ENCODE measurements at regions not wholly inside any gene's neighbourhood (a gene's known extent, or its start where the extent isn't known, plus 50 kb on each side); places are given as distances from the start of the nearest gene placed in this dataset.

DNA sequence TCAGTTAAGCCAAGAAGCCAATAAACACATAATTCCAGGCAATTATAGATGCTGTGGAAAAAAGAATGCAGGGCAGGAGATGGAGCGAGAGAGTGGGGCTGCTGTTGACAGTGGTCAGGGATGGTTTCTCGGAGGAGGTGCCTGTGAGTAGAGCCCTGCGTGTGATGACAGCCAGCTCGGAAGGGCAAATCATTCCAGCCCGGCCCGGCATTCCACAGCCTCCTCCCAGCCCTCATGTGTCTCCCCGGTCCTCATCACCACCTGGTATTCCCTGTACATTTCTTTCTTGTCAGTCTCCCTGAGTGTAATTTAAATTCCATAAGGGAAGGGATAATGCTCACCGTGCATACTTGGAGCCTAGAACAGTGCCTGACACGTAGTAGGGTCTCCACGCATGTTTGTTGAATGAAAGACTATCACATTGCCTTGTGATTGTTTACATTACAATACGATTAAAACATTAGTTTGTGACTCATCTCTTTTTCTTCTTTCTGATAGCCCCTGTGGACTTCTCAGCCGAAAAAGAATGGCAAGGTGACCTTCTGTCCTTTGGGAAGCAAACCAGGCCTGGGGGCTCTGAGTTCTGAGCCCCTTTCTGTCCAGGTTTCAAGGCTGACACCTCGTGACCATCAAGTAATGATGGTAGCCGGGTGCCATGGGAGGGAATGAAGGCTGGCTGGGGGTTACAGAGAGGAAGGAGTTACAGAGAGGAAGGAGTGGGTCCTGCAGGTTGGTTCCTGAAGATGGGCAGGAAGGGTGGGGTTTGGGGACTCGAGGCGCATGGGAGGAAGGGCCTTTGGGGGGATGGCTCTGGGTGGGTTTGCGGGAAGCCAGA is 379.5 kb upstream of the SULF2 start:
- Mint-ChIP-seq H3K4me1 (ENCODE audit: low read depth) (no peaks in the 10 kb centered on the region), H3K36me3 (ENCODE audit: low read depth) (no peaks in the 10 kb centered on the region)

DNA sequence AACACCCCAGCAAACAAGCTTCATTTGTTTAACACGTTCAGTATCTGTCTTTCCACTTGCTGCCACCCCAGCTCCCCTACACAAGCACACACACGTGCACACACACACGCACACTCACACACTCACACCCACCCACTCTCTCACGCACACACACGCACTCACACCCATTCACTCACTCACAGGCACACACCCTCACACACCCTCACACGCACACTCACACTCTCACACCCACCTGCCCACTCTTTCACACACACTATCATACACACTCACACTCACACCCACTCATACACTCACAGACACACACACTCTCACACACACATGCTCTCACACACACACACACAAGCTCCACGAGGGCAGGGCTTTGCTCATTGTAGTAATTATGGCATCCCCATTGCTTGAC is 378.8 kb upstream of the SULF2 start:
- Mint-ChIP-seq H3K27ac (no peak overlapping the region), H3K4me3 (no peak overlapping the region), H3K36me3 (ENCODE audit: low read depth) (no peaks in the 10 kb centered on the region), H3K9me3 (no peaks in the 10 kb centered on the region), H3K27me3 (ENCODE audit: low read depth) (peaks cover 4% of the 10 kb centered on the region), H3K4me1 (ENCODE audit: low read depth) (no peaks in the 10 kb centered on the region)

More for the DNA sequence above, 379.5 kb upstream of the SULF2 start:
- Mint-ChIP-seq H3K27me3 (ENCODE audit: low read depth) (peaks cover 5% of the 10 kb centered on the region), H3K4me3 (no peak overlapping the region), H3K27ac (no peak overlapping the region), H3K9me3 (no peaks in the 10 kb centered on the region)

DNA sequence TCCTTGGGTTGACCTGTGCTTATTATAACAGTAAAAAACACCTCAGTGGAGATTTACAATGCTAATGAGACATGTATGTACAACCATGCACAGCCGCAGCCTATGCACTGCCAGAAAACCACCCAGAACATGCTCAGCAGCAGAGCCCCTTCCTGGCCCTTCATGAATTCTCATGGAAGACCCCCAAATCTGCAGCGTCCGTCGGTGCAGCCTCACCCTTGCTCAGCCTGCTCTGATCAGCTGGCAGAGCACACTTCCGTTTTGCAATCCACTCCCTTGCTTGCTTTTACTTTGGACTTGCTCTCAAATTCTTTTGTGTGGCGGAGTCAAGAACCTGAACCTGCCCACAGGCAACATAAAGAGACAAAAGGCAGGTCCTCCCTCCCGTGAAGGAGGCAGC is 378.2 kb upstream of the SULF2 start:
- H3K36me3 Mint-ChIP-seq (ENCODE audit: low read depth): no peaks in the 10 kb centered on the region
- H3K27me3 Mint-ChIP-seq (ENCODE audit: low read depth): peaks cover 6% of the 10 kb centered on the region
- no peak overlapping the region for H3K4me3 Mint-ChIP-seq
- H3K27ac Mint-ChIP-seq: no peak overlapping the region
- no peaks in the 10 kb centered on the region for H3K9me3 Mint-ChIP-seq
- no peaks in the 10 kb centered on the region for H3K4me1 Mint-ChIP-seq (ENCODE audit: low read depth)

DNA sequence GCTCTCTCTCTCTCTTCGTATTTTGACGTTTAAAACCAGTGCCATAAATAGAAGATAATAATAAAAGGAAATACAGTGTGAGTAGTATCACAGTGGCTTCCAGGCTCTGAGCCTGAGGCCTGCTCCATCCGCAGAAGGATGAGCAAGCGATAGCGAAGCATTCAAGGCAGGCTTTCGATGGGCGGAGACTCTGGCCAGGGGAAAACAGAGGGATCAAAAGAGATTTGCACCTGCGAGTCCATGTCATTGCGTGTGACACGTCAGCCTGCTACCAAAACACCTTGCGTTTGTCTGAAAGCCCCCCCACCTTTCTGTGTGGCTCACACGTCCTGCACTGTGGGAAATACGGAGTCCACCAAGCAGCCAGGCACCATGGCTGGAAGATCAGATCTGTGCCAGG is 377.3 kb upstream of the SULF2 start:
- Mint-ChIP-seq H3K27ac (no peak overlapping the region), H3K4me3 (no peak overlapping the region), H3K4me1 (ENCODE audit: low read depth) (no peaks in the 10 kb centered on the region)

DNA sequence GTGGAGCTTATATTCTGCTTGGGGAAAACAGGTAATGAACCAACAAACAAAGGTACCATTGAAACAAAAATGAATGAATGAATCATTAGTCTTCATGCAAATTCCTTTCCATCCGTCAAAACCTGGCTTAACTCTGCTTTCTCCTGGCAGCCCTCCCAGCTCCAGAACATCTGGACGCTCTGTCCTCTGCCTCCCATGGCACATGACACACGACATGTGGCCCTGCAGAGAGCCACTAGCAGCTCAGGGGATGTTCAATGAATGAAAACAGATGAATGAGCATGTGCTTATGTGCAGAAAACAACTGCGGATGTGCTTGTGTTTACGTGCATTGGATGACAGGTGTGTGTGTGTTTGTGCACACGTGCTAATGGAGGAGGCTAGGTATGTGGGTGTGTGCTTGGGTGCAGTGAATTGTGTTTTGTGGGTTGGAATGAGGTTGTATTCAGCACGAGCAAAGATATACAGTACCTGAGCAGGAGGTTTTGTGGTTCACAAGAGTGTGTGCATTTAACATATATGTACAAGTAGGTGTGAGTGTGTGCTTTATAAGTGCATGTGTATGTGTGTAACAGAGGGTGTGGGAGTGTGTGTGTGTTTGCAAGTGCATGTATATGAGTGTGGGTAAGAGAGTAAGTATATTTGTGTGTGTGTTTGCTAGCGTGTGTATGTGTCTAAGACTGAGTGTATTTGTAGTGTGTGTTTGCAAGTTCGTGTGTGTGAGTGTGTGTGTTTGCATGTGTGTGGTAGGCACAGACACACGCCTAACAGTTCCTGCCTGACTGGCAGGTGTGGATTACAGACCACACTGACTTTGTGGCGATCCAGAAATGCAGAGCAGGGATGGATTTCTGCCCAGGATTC is 374.1 kb upstream of the SULF2 start:
- peaks cover 10% of the 10 kb centered on the region for H3K27me3 Mint-ChIP-seq (ENCODE audit: low read depth)

More for the DNA sequence above, 377.3 kb upstream of the SULF2 start:
- no peaks in the 10 kb centered on the region for H3K9me3 Mint-ChIP-seq
- H3K36me3 Mint-ChIP-seq (ENCODE audit: low read depth): no peaks in the 10 kb centered on the region
- H3K27me3 Mint-ChIP-seq (ENCODE audit: low read depth): peaks cover 11% of the 10 kb centered on the region

DNA sequence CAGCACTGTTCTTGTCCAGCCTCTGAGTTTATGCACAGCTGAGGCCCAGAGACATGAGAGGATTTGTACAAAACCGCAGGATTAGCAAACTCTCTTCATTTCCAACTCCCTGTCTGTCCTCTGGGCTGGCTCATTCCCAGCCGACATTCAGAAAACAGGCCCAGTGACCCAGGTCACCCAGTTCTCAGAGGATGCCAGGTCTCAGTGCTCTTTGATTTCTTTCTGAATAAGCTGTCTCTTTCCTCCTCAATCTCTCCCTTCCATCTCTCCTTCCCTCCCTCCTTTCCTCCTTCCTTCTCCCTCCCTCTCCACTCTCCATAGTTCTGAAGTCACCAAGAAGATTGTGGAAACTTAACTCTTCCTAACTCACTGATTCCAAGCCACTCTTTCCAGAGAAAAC is 372.7 kb upstream of the SULF2 start:
- peaks cover 3% of the 10 kb centered on the region for H3K9me3 Mint-ChIP-seq

More for the DNA sequence above, 374.1 kb upstream of the SULF2 start:
- H3K27ac Mint-ChIP-seq: no peak overlapping the region
- H3K36me3 Mint-ChIP-seq (ENCODE audit: low read depth): no peaks in the 10 kb centered on the region
- no peaks in the 10 kb centered on the region for H3K4me1 Mint-ChIP-seq (ENCODE audit: low read depth)
- peaks cover 3% of the 10 kb centered on the region for H3K9me3 Mint-ChIP-seq
- H3K4me3 Mint-ChIP-seq: no peak overlapping the region

DNA sequence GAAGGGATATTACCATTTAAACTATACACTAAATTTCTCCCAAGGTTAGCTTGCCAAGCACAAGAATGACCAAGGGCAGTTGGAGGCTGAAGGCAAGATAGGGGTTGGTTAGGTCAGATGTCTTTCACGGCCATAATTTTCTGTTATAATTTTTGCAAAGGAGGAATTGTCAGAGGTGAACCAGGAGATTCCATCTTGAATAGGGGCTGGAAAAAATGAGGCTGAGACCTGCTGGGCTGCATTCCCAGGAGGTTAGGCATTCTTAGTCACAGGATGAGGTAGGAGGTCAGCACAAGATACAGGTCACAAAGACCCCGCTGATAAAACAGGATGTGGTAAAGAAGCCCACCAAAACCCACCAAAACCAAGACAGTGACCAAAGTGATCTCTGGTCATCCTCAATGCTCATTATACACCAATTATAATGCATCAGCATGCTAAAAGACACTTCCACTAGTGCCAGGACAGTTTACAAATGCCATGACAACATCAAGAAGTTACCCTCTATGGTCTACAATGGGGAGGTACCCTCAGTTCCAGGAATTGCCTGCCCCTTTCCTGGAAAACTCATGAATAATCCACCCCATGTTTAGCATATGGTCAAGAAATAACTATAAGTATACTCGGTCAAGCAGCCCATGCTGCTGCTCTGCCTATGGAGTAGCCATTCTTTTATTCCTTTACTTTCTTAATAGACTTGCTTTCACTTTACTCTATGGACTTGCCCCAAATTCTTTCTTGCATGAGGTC is 371.8 kb upstream of the SULF2 start:
- no peaks in the 10 kb centered on the region for H3K4me1 Mint-ChIP-seq (ENCODE audit: low read depth)
- H3K27me3 Mint-ChIP-seq (ENCODE audit: low read depth): peaks cover 6% of the 10 kb centered on the region
- no peak overlapping the region for H3K4me3 Mint-ChIP-seq
- peaks cover 3% of the 10 kb centered on the region for H3K9me3 Mint-ChIP-seq
- no peak overlapping the region for H3K27ac Mint-ChIP-seq
- no peaks in the 10 kb centered on the region for H3K36me3 Mint-ChIP-seq (ENCODE audit: low read depth)

More for the DNA sequence above, 372.7 kb upstream of the SULF2 start:
- Mint-ChIP-seq H3K36me3 (ENCODE audit: low read depth) (no peaks in the 10 kb centered on the region), H3K4me3 (no peak overlapping the region), H3K4me1 (ENCODE audit: low read depth) (no peaks in the 10 kb centered on the region), H3K27me3 (ENCODE audit: low read depth) (peaks cover 6% of the 10 kb centered on the region), H3K27ac (no peak overlapping the region)

DNA sequence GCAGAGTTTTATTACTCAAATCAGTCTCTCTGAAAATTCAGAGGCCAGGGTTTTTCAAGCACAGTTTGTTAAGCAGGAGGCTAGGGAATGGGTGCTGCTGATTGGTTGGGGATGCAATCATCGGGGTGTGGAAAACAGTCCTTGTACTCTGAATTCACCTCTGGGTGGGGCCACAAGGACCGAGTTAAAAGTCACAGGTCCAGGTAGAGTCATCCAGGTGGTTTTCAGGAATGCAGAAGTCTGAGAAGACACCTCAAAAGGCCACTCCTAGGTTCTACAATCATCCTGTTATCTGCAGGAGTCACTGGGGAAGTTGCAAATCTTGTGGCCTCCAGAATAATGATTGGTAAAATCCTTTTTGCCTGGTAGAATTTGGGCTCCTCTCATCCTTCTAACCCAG is 371.2 kb upstream of the SULF2 start:
- Mint-ChIP-seq H3K27ac (no peak overlapping the region), H3K36me3 (ENCODE audit: low read depth) (no peaks in the 10 kb centered on the region), H3K4me1 (ENCODE audit: low read depth) (no peaks in the 10 kb centered on the region), H3K4me3 (no peak overlapping the region), H3K9me3 (peaks cover 3% of the 10 kb centered on the region), H3K27me3 (ENCODE audit: low read depth) (peaks cover 6% of the 10 kb centered on the region)

DNA sequence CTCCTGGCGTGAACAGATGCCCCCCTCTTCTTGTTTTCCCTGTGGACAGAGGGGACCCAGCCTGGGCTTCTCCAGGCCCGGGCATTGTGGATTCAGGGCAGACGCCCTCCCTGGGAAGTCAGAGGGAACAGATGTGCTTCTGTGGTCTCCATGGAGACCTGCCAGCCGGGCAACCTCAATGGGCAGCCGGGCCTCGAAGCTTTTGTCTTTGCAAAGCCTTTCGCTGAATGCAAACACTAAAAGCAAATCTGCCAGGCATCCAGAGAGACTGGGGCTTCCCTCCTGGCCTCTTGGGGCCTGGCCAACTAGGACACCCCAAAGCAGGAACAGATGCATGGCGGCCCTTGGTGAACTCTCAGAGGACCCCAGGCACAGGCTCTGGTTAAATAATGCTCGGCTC is 370.0 kb upstream of the SULF2 start:
- Mint-ChIP-seq H3K9me3 (peaks cover 3% of the 10 kb centered on the region), H3K4me1 (ENCODE audit: low read depth) (no peaks in the 10 kb centered on the region), H3K4me3 (no peak overlapping the region), H3K36me3 (ENCODE audit: low read depth) (no peaks in the 10 kb centered on the region), H3K27me3 (ENCODE audit: low read depth) (peaks cover 6% of the 10 kb centered on the region), H3K27ac (no peak overlapping the region)

DNA sequence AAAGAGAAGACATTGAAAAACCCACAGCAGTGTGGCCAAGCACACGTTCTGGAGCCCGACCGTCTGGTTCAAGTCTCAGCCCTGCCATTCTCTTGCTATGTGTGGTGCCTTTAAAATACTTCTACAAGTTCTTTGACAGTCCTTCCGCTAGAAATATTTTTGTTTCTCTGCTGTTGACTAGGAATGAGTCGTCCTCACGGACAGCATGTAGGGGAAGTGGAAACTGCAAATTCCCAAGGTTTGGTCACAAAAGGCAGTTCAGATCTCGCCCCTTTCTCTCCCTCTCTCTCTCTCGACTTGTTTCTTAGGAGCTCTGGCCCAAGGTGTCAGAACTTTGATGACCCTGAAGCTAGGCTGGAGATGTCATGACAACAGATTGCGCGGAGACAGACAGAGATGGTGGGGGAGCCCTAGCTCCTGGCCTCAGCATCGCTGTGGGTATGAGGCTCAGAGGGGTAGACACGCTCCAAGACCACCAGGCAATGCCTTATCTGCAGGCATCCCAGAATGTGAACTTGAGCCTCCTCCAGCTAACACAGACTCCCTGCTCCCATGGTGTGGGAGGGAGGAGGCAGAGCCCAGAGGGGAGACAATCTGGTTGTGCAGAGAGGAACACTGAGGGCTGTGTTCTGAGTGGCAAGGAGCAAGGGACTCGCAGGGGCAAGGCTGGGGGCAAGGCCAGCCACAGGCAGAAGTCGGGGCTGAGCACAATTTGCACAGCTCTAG is 368.9 kb upstream of the SULF2 start:
- Mint-ChIP-seq H3K9me3 (peaks cover 3% of the 10 kb centered on the region), H3K4me3 (no peak overlapping the region), H3K4me1 (ENCODE audit: low read depth) (no peaks in the 10 kb centered on the region), H3K36me3 (ENCODE audit: low read depth) (no peaks in the 10 kb centered on the region), H3K27ac (no peak overlapping the region), H3K27me3 (ENCODE audit: low read depth) (peaks cover 6% of the 10 kb centered on the region)

DNA sequence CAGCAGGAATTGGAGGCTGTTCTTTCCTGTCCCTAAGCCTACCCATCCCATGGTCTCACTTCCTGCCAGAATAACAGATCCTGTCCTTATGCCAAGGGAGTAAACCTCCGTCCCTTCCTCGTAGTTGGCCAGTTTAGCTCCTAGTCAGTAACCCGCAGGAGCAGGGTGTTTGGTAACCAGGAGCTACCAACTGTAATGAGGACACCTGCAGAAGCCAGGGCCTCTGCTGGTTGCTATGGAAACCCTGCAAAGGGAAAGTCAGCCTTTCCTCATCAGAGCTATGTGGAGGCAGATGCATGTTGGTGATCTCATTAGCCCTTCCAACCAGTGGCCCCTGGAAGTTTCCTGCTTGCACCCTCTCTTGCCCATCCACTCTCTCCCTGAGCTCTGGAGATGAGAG is 368.2 kb upstream of the SULF2 start:
- Mint-ChIP-seq H3K27me3 (ENCODE audit: low read depth) (peaks cover 5% of the 10 kb centered on the region), H3K36me3 (ENCODE audit: low read depth) (no peaks in the 10 kb centered on the region), H3K4me3 (no peak overlapping the region), H3K27ac (no peak overlapping the region), H3K9me3 (peaks cover 3% of the 10 kb centered on the region), H3K4me1 (ENCODE audit: low read depth) (no peaks in the 10 kb centered on the region)

DNA sequence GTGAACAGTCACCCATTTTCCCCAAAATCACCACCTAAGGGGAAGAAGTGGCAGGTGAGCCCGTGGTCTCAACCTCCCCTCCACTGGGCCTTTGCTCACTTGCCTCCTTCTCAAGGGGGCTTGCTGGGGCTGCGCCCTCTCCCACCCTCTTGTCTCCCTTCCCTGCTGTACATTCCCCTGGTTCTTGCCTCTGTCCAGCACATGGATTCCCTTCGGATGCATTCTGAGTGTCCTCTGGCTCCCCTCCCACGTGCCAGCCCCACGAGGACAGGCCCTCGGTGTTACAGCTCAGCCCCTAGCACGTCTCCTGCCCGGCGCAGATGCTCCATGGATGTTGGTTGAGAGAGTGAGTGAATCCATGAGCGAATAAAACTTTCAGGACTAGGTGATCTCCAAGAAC is 367.8 kb upstream of the SULF2 start:
- H3K9me3 Mint-ChIP-seq: peaks cover 3% of the 10 kb centered on the region
- H3K27ac Mint-ChIP-seq: no peak overlapping the region
- H3K36me3 Mint-ChIP-seq (ENCODE audit: low read depth): no peaks in the 10 kb centered on the region
- no peak overlapping the region for H3K4me3 Mint-ChIP-seq
- no peaks in the 10 kb centered on the region for H3K4me1 Mint-ChIP-seq (ENCODE audit: low read depth)
- peaks cover 1% of the 10 kb centered on the region for H3K27me3 Mint-ChIP-seq (ENCODE audit: low read depth)

DNA sequence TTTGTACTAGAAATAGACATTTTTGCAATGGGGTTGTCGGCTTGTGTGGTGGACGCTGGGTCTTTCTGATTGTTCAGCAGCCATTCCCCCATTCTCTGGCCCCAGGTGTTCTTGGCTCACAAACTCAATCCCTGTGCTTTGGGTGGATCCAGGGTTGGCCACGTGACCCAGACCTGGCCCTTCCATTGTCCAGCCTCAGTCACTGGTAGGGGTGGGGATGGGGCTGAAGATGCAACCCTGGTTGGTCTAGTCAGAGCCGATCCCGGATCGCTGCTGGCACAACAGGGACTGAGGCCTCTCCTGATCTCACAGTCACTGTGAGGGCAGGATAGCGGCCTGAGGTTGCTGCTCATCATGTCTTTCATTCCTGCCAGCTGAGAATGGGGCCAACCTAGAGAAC is 365.3 kb upstream of the SULF2 start:
- Mint-ChIP-seq H3K9me3 (peaks cover under 1% of the 10 kb centered on the region), H3K27ac (no peak overlapping the region), H3K36me3 (ENCODE audit: low read depth) (no peaks in the 10 kb centered on the region), H3K27me3 (ENCODE audit: low read depth) (no peaks in the 10 kb centered on the region), H3K4me3 (no peak overlapping the region), H3K4me1 (ENCODE audit: low read depth) (no peaks in the 10 kb centered on the region)

DNA sequence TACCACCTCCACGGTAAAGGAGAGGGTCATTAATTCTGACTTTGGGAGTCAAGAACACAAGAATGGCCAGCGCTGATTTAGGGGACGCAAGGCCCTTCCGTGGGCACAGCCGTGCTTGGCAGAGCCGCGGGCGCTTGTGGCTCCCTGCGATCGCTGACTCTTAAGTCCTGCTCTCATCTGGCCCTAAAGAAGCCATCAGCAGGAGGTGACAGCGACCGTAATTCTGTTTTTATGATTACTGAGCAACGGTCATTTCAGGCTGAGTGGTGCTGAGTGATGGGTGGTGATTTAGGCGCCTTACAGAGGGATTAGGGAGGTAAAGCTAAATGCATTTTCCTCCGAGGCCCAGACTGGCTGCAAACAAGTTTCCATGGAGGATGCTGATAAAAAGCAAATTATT is 364.6 kb upstream of the SULF2 start:
- H3K4me1 Mint-ChIP-seq (ENCODE audit: low read depth): no peaks in the 10 kb centered on the region
- H3K4me3 Mint-ChIP-seq: no peak overlapping the region
- no peaks in the 10 kb centered on the region for H3K36me3 Mint-ChIP-seq (ENCODE audit: low read depth)
- H3K27me3 Mint-ChIP-seq (ENCODE audit: low read depth): no peaks in the 10 kb centered on the region
- no peak overlapping the region for H3K27ac Mint-ChIP-seq
- H3K9me3 Mint-ChIP-seq: no peaks in the 10 kb centered on the region

Data from T-helper 1 cell treated with Interleukin-12 subunit alpha and Interleukin-12 subunit beta and Interleukin-4 antibody, amounts not matched to agents 30 μg/mL and 1 μg/mL, for 36 hours (primary cell).